K562 (cell line): ENCODE measurements at regions not wholly inside any gene's neighbourhood (a gene's known extent, or its start where the extent isn't known, plus 50 kb on each side); places are given as distances from the start of the nearest gene placed in this dataset.

ENCODE experiments used
- ATAC-seq: fragments of 200-7000 bp; cut with Tn5 transposase; 3 replicates; pipeline ENCODE4 v1.9.1; 2020; ENCODE audit warnings: moderate library complexity
- BruUV-seq: library from RNA; stranded (reverse); fragments of 400-500 nt; replicated peaks from 2 replicates; lab custom pipeline; 2021; lab: Mats Ljungman, UMichigan
- CTCF ChIA-PET: fragments of 300-600 bp; formaldehyde crosslinking; extraction: SDS; loops from one replicate; lab custom pipeline; 2021; ENCODE audit warnings: low intra/inter-chr PET ratio; lab: Yijun Ruan, JAX
- POLR2A ChIA-PET: fragments of 300-600, 350-650 bp; sonication (Branson Sonifier 250); formaldehyde crosslinking; extraction: SDS; loops from one replicate; lab custom pipeline; 2021; ENCODE audit warnings: antibody characterized with exemption, inconsistent platforms; lab: Yijun Ruan, JAX
- DNase-seq, 4 experiments: peaks; one replicate each; pipeline versions ENCODE4 v3.0.0 to v3.0.0-alpha.2; 2011 to 2018; ENCODE audit warnings: low spot score in 3 of 4, mixed read lengths in 3 of 4; ENCODE audit errors: extremely low read depth in 1 of 4
- FAIRE-seq: peaks from 2 replicates; lab custom pipeline; 2011; peaks lifted over from hg19 to GRCh38; lab: Jason Lieb, UNC
- H2AFZ ChIP-seq: 2 replicates; pipeline ENCODE4 v1.6.0; 2011; ENCODE audit warnings: low read depth, low read length, control low read depth, inconsistent platforms
- H3K27ac ChIP-seq: fragments of 200-600 bp; 3 replicates; pipeline ENCODE4 v1.8.0; 2011; ENCODE audit warnings: low read depth, mild to moderate bottlenecking, control low read depth, inconsistent platforms, low read length, moderate library complexity, mixed read lengths; ENCODE audit errors: extremely low read depth
- H3K27me3 ChIP-seq, 2 experiments: fragments of 300-600 bp in 1 of 2; 2 replicates in 1 of 2; 3 replicates in 1 of 2; pipeline versions ENCODE4 v1.6.0 to v1.8.0; 2011; ENCODE audit warnings: inconsistent platforms in 2 of 2, low read length in 2 of 2, mild to moderate bottlenecking in 1 of 2, mixed read lengths in 1 of 2, moderate library complexity in 1 of 2; ENCODE audit not compliant: control insufficient read depth in 2 of 2, insufficient read depth in 2 of 2
- H3K36me3 ChIP-seq: fragments of 300-600 bp; 3 replicates; pipeline ENCODE4 v1.8.0; 2011; ENCODE audit warnings: mild to moderate bottlenecking, low read length, inconsistent platforms; ENCODE audit not compliant: control insufficient read depth, insufficient read depth
- H3K4me1 ChIP-seq, 2 experiments: fragments of 200-600 bp in 1 of 2; replicated peaks in 1 of 2; 2 replicates in 1 of 2; 3 replicates in 1 of 2; pipeline versions ENCODE4 v1.5.1 to v1.8.0; 2011; ENCODE audit warnings: inconsistent platforms in 2 of 2, low read length in 2 of 2, mild to moderate bottlenecking in 1 of 2, mixed read lengths in 1 of 2, moderate library complexity in 1 of 2; ENCODE audit not compliant: control insufficient read depth in 2 of 2, insufficient read depth in 2 of 2
- H3K4me2 ChIP-seq: 2 replicates; pipeline ENCODE4 v1.6.1; 2011; ENCODE audit warnings: low read length, control low read depth, inconsistent platforms, mixed read lengths; ENCODE audit not compliant: insufficient read depth
- H3K4me3 ChIP-seq: fragments of 200-600 bp; sonication (generic), shearing (Covaris generic); 2 replicates; pipeline ENCODE4 v1.5.1; 2016; ENCODE audit warnings: control low read depth, inconsistent platforms
- H3K79me2 ChIP-seq: fragments of 200-600 bp; 3 replicates; pipeline ENCODE4 v1.8.0; 2011; ENCODE audit warnings: low read length, inconsistent platforms; ENCODE audit not compliant: control insufficient read depth, insufficient read depth
- H3K9ac ChIP-seq, 2 experiments: 2 replicates each; pipeline versions ENCODE4 v1.6.0 to v1.6.1; 2011; ENCODE audit warnings: low read depth in 2 of 2, low read length in 2 of 2, control low read depth in 1 of 2, inconsistent platforms in 1 of 2, mild to moderate bottlenecking in 1 of 2, mixed read lengths in 1 of 2; ENCODE audit not compliant: insufficient read depth in 1 of 2
- H3K9me1 ChIP-seq: one replicate; pipeline ENCODE4 v1.6.0; 2011; ENCODE audit warnings: inconsistent platforms, mild to moderate bottlenecking, low read length, moderate library complexity; ENCODE audit not compliant: control insufficient read depth, insufficient read depth
- H3K9me3 ChIP-seq: replicated peaks from 2 replicates; pipeline ENCODE4 v1.5.1; 2011; ENCODE audit warnings: low read depth, low read length, inconsistent platforms; ENCODE audit not compliant: control insufficient read depth, insufficient read depth
- H4K20me1 ChIP-seq: replicated peaks from 2 replicates; pipeline ENCODE4 v1.6.1; 2011; ENCODE audit warnings: low read length, inconsistent platforms, mixed read lengths; ENCODE audit not compliant: control insufficient read depth, insufficient read depth
- ETV6 ChIP-seq, 3 experiments: fragments of 150-350 bp in 1 of 3; sonication (generic) in 1 of 3; formaldehyde crosslinking in 1 of 3; IDR thresholded peaks; 2 replicates each; pipeline versions ENCODE4 v1.6.1 to v1.8.0; 2014 to 2022; ENCODE audit warnings: borderline replicate concordance in 2 of 3, low read depth in 2 of 3, antibody characterized with exemption in 1 of 3, low read length in 1 of 3, mild to moderate bottlenecking in 1 of 3, missing genetic modification reagents in 1 of 3
- HNRNPUL1 ChIP-seq: fragments of 200-400 bp; formaldehyde crosslinking; IDR thresholded peaks from 2 replicates; pipeline ENCODE4 v1.6.1; 2017; ENCODE audit warnings: low read length
- THRAP3 ChIP-seq: fragments of 450-650 bp; IDR thresholded peaks from 2 replicates; pipeline ENCODE4 v1.6.1; 2016; ENCODE audit warnings: mild to moderate bottlenecking, inconsistent platforms, borderline replicate concordance
- ZBTB1 ChIP-seq: sonication (generic); formaldehyde crosslinking; IDR thresholded peaks from 2 replicates; pipeline ENCODE4 v1.8.1; 2023; ENCODE audit warnings: missing genetic modification reagents, low read depth, mild to moderate bottlenecking, borderline replicate concordance
- ZNF507 ChIP-seq: conservative IDR thresholded peaks from 2 replicates; pipeline ENCODE4 v1.6.1; 2017; ENCODE audit warnings: missing genetic modification characterization, missing compliant biosample characterization
- in situ Hi-C: fragments of 300-500 bp; cut with MboI; formaldehyde crosslinking; loops from 4 replicates; pipeline ENCODE4 v1.15.0; 2018; ENCODE audit warnings: inconsistent platforms, mixed read lengths
- intact Hi-C: fragments of 100-400 bp; cut with micrococcal nuclease; formaldehyde crosslinking; loops from 2 replicates; pipeline ENCODE4 v1.14.2; 2022
- TF ChIP-seq, protein P1 (sequence below): sonication (generic); formaldehyde crosslinking; IDR thresholded peaks from 2 replicates; pipeline ENCODE4 v1.8.0; 2022; ENCODE audit warnings: mild to moderate bottlenecking, low read depth, missing genetic modification reagents

DNA sequence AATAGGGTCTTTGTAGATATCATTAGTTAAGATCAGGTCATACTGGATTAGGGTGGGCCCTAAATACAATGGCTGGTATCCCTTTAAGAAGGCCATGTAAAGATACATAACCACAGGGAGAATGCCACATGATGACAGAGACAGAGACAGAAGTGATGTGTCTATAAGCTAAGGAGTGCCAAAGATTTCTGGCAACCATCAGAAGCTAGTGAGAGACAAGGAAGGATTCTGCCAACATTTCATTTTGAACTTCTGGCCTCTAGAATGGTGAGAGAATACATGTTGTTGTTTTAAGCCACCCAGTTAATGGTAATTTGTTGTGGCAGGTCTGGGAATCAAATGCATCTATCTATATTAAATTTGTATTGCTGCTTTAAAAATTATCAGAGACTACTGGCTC lies 185.5 kb upstream of the CYRIA start:
- BruUV-seq = no TSS peak
- ATAC-seq (no peak), DNase-seq (no peak), FAIRE-seq (no peak)
- Histone ChIP-seq H3K27me3 (no peaks in the 10 kb centered on the region), H2AFZ (no peak overlapping the region), H3K4me1 (no peaks in the 10 kb centered on the region), H3K4me3 (no peak overlapping the region), H3K27ac (no peak overlapping the region), H3K4me2 (no peak overlapping the region), H3K79me2 (no peaks in the 10 kb centered on the region), H4K20me1 (no peaks in the 10 kb centered on the region), H3K9me3 (no peaks in the 10 kb centered on the region), H3K9me1 (no peaks in the 10 kb centered on the region), H3K36me3 (no peaks in the 10 kb centered on the region), H3K9ac (no peak overlapping the region)
- CTCF ChIA-PET = no interaction called here
- POLR2A ChIA-PET = no interaction called here
- in situ Hi-C loops (no loop called here), intact Hi-C loops (no loop called here)
- TF ChIP-seq THRAP3 = no peak
- TF ChIP-seq ETV6 (IDR thresholded peaks at IDR 0.05; ENCODE audit: borderline replicate concordance in 1 of 2, low read depth in 2 of 2, low read length in 1 of 2) = no peak
- TF ChIP-seq ETV6 (CRISPR knock-in tag; IDR thresholded peaks at IDR 0.05; ENCODE audit: borderline replicate concordance) = no peak
- no peak for TF ChIP-seq ZBTB1 (CRISPR knock-in tag)
- TF ChIP-seq, protein P1, sequence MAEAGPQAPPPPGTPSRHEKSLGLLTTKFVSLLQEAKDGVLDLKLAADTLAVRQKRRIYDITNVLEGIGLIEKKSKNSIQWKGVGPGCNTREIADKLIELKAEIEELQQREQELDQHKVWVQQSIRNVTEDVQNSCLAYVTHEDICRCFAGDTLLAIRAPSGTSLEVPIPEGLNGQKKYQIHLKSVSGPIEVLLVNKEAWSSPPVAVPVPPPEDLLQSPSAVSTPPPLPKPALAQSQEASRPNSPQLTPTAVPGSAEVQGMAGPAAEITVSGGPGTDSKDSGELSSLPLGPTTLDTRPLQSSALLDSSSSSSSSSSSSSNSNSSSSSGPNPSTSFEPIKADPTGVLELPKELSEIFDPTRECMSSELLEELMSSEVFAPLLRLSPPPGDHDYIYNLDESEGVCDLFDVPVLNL (CRISPR knock-in tag) = no peak
- no peak for TF ChIP-seq HNRNPUL1
- TF ChIP-seq ZNF507 = no peak
